ENCODE measurements at regions not wholly inside any gene's neighbourhood (a gene's known extent, or its start where the extent isn't known, plus 50 kb on each side); places are given as distances from the start of the nearest gene placed in this dataset.

DNA sequence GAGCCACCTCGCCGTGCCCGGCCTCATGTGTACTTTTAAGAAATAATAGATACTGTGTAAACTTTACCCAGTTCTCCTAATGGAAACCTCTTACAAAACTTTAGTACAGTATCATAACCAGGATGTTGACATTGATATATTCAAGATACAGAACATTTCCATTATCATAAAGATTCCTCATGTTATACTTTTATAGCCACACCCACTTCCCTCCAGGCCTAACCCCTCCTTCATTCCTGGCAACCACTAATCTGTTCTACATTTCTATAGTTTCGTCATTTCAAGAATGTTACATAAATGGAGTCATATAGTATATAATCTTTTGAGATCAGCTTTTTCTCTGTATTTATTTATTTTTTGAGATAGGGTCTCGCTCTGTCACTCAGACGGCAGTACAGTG is 52.6 kb upstream of the SALL4 start:
- ChIA-PET CTCF (ENCODE audit: partially characterized antibody) (no interaction called here), POLR2A (ENCODE audit: partially characterized antibody) (interaction anchor here (0.6 to 1.7 kb wide), 2 partner anchors 12 to 52 kb away, joined by 3 read pairs; partner anchors contain the start of gene SALL4)
- TF ChIP-seq TCF12 (IDR thresholded peaks at IDR 0.05; ENCODE audit: low read depth, low read length) (no peak), BRCA1 (IDR thresholded peaks at IDR 0.05; ENCODE audit: low read depth, low read length) (no peak), SUZ12 (IDR thresholded peaks at IDR 0.05; ENCODE audit: low read length) (no peak), POLR2A (IDR thresholded peaks at IDR 0.05; ENCODE audit: control extremely low read depth in 1 of 2, low read depth in 2 of 2, low read length in 2 of 2) (no peak), SP2 (IDR thresholded peaks at IDR 0.05; ENCODE audit: low read length) (no peak), POLR2AphosphoS5 (IDR thresholded peaks at IDR 0.05; ENCODE audit: low read depth, low read length) (no peak), HDAC6 (IDR thresholded peaks at IDR 0.05; ENCODE audit: low read depth, low read length) (no peak), RXRA (IDR thresholded peaks at IDR 0.05; ENCODE audit: insufficient read depth, low read depth, low read length) (no peak), BACH1 (IDR thresholded peaks at IDR 0.05; ENCODE audit: low read length) (no peak)
- TF ChIP-seq, protein P1, sequence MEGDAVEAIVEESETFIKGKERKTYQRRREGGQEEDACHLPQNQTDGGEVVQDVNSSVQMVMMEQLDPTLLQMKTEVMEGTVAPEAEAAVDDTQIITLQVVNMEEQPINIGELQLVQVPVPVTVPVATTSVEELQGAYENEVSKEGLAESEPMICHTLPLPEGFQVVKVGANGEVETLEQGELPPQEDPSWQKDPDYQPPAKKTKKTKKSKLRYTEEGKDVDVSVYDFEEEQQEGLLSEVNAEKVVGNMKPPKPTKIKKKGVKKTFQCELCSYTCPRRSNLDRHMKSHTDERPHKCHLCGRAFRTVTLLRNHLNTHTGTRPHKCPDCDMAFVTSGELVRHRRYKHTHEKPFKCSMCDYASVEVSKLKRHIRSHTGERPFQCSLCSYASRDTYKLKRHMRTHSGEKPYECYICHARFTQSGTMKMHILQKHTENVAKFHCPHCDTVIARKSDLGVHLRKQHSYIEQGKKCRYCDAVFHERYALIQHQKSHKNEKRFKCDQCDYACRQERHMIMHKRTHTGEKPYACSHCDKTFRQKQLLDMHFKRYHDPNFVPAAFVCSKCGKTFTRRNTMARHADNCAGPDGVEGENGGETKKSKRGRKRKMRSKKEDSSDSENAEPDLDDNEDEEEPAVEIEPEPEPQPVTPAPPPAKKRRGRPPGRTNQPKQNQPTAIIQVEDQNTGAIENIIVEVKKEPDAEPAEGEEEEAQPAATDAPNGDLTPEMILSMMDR (IDR thresholded peaks at IDR 0.05; ENCODE audit: control extremely low read depth in 1 of 3, insufficient read depth in 1 of 3, low read depth in 1 of 3, low read length in 3 of 3), result no peak

More for the DNA sequence above, 52.6 kb upstream of the SALL4 start:
- 93% methylated on average over 6 of the region's 6 CpGs; no CpG with 5 or more reads in 1 of the 2 experiments for WGBS, 2 experiments (ENCODE audit: extremely low coverage in 1 of 2, insufficient coverage in 1 of 2, insufficient read length in 1 of 2, insufficient replicate concordance in 2 of 2, low coverage in 1 of 2, low lambda C conversion rate in 2 of 2, missing lambda C conversion rate in 1 of 2)
- Histone ChIP-seq H3K4me3 (ENCODE audit: extremely low read depth in 1 of 4, insufficient read depth in 2 of 4, low read depth in 3 of 4, low read length in 4 of 4) (no peak overlapping the region), H3K36me3 (ENCODE audit: control insufficient read depth in 2 of 4, insufficient read depth in 4 of 4, low read length in 3 of 4) (no peaks in the 10 kb centered on the region), H2BK15ac (ENCODE audit: low read length) (no peak overlapping the region), H3K9ac (replicated peaks in 1 of 4; ENCODE audit: extremely low read depth in 1 of 4, low read depth in 3 of 4, low read length in 3 of 4) (no peak overlapping the region), H3K4me1 (replicated peaks in 1 of 4; ENCODE audit: control insufficient read depth in 3 of 4, insufficient read depth in 4 of 4, low read length in 3 of 4) (no peaks in the 10 kb centered on the region), H4K20me1 (replicated peaks in 1 of 2; ENCODE audit: control insufficient read depth in 1 of 2, insufficient read depth in 2 of 2, low read length in 2 of 2) (no peaks in the 10 kb centered on the region), H3K23me2 (ENCODE audit: low read depth, low read length) (no peaks in the 10 kb centered on the region), H3K4ac (replicated peaks; ENCODE audit: insufficient read length, low read depth, low read length) (no peak overlapping the region), H3K23ac (ENCODE audit: insufficient read length) (no peak overlapping the region), H3K27ac (ENCODE audit: low read depth, low read length) (no peak overlapping the region), H3K79me2 (ENCODE audit: control insufficient read depth in 1 of 2, insufficient read depth in 2 of 2, low read length in 2 of 2) (no peaks in the 10 kb centered on the region), H3K4me2 (ENCODE audit: insufficient read depth in 1 of 2, low read depth in 2 of 2, low read length in 2 of 2) (no peak overlapping the region), H2BK20ac (ENCODE audit: low read length) (no peak overlapping the region), H4K91ac (replicated peaks; ENCODE audit: insufficient read length, low read length) (no peak overlapping the region), H3K14ac (ENCODE audit: insufficient read length) (no peak overlapping the region), H2AFZ (ENCODE audit: low read length) (no peak overlapping the region), H3K9me3 (ENCODE audit: insufficient read depth in 2 of 2, low read depth in 1 of 2, low read length in 1 of 2) (no peaks in the 10 kb centered on the region), H4K5ac (ENCODE audit: insufficient read length, low read depth, low read length) (no peak overlapping the region), H3K56ac (replicated peaks; ENCODE audit: insufficient read length, low read depth, low read length) (no peak overlapping the region), H2BK12ac (ENCODE audit: low read depth, low read length) (no peak overlapping the region), H4K8ac (ENCODE audit: extremely low read depth, insufficient read depth, low read length) (no peak overlapping the region), H3K79me1 (ENCODE audit: low read depth, low read length) (no peaks in the 10 kb centered on the region), H2BK120ac (replicated peaks; ENCODE audit: low read depth, low read length) (no peak overlapping the region), H2AK5ac (ENCODE audit: low read depth, low read length) (no peak overlapping the region), H3K18ac (ENCODE audit: extremely low read depth, low read length) (no peak overlapping the region), H3K27me3 (replicated peaks in 1 of 4; ENCODE audit: control insufficient read depth in 3 of 4, extremely low read depth in 1 of 4, insufficient read depth in 3 of 4, low read length in 3 of 4) (no peaks in the 10 kb centered on the region), H2BK5ac (ENCODE audit: low read depth, low read length) (no peak overlapping the region)
- FAIRE-seq, result no peak
- no peak for DNase-seq (ENCODE audit: low read depth in 1 of 2, low spot score in 2 of 2)

Data from H1 (cell line).